ENCODE measurements at regions not wholly inside any gene's neighbourhood (a gene's known extent, or its start where the extent isn't known, plus 50 kb on each side); places are given as distances from the start of the nearest gene placed in this dataset.

- no peaks in the 10 kb centered on the region for H3K27me3 Mint-ChIP-seq
- H3K4me1 Mint-ChIP-seq, result no peaks in the 10 kb centered on the region
- no CpG with 5 or more reads among the region's 2 CpGs for WGBS (ENCODE audit: insufficient coverage)
- Histone ChIP-seq H3K27ac (ENCODE audit: low read length) (no peak overlapping the region), H3K9me3 (no peaks in the 10 kb centered on the region), H3K36me3 (ENCODE audit: control insufficient read depth in 2 of 2, extremely low read depth in 1 of 2, insufficient read depth in 1 of 2, low read length in 1 of 2) (no peaks in the 10 kb centered on the region), H3K4me3 (ENCODE audit: control insufficient read depth in 1 of 2, extremely low read depth in 1 of 2, low read length in 1 of 2) (no peak overlapping the region), H3K4me1 (ENCODE audit: control insufficient read depth in 1 of 2, extremely low read depth in 1 of 2, insufficient read depth in 2 of 2, low read length in 2 of 2) (no peaks in the 10 kb centered on the region), H3K27me3 (replicated peaks in 1 of 2; ENCODE audit: control insufficient read depth in 2 of 2, extremely low read depth in 1 of 2, insufficient read depth in 2 of 2, low read length in 1 of 2) (no peaks in the 10 kb centered on the region)
- CTCF ChIA-PET, result no interaction called here
- POLR2A ChIA-PET, result interaction anchor here in 1 of 2 donors (0.6 kb wide), 1 partner anchor 873 kb away, joined by 5 read pairs; no protein-coding TSS in a partner anchor
- no peak overlapping the region for H3K27ac Mint-ChIP-seq
- ATAC-seq (replicated peaks in 1 of 4), result no peak
- H3K4me3 Mint-ChIP-seq, result no peak overlapping the region
- no peaks in the 10 kb centered on the region for H3K36me3 Mint-ChIP-seq
- peaks cover 3 to 13% (median 3%) of the 10 kb centered on the region in 3 donors for H3K9me3 Mint-ChIP-seq
- DNase-seq, result no peak
Observed at GRCh38 chr3:163684651-163685050, 1393.6 kb downstream of the SI start.

- Mint-ChIP-seq H3K27ac (no peak overlapping the region), H3K4me3 (no peak overlapping the region), H3K36me3 (no peaks in the 10 kb centered on the region), H3K9me3 (peaks cover 5 to 29% (median 12%) of the 10 kb centered on the region in 3 donors), H3K4me1 (no peaks in the 10 kb centered on the region), H3K27me3 (no peaks in the 10 kb centered on the region)
- no peaks in the 10 kb centered on the region for H3K9me3 ChIP-seq
- H3K4me1 ChIP-seq (ENCODE audit: control insufficient read depth in 1 of 2, extremely low read depth in 1 of 2, insufficient read depth in 2 of 2, low read length in 2 of 2), result no peaks in the 10 kb centered on the region
- ATAC-seq (replicated peaks in 1 of 4), result no peak
- ChIA-PET CTCF (no interaction called here), POLR2A (no interaction called here)
- H3K36me3 ChIP-seq (ENCODE audit: control insufficient read depth in 2 of 2, extremely low read depth in 1 of 2, insufficient read depth in 1 of 2, low read length in 1 of 2), result no peaks in the 10 kb centered on the region
- H3K27ac ChIP-seq (ENCODE audit: low read length), result no peak overlapping the region
- no peak for DNase-seq
- no peak overlapping the region for H3K4me3 ChIP-seq (ENCODE audit: control insufficient read depth in 1 of 2, extremely low read depth in 1 of 2, low read length in 1 of 2)
- no peaks in the 10 kb centered on the region for H3K27me3 ChIP-seq (replicated peaks in 1 of 2; ENCODE audit: control insufficient read depth in 2 of 2, extremely low read depth in 1 of 2, insufficient read depth in 2 of 2, low read length in 1 of 2)
Observed at GRCh38 chr3:163672954-163673353, 1405.3 kb downstream of the SI start.

GRCh38 chr3:163671201-163671600, 1407.1 kb downstream of the SI start:
- Mint-ChIP-seq H3K4me3 (no peak overlapping the region), H3K27ac (no peak overlapping the region), H3K4me1 (no peaks in the 10 kb centered on the region), H3K9me3 (peaks cover 8 to 23% (median 12%) of the 10 kb centered on the region in 3 donors), H3K36me3 (no peaks in the 10 kb centered on the region), H3K27me3 (no peaks in the 10 kb centered on the region)
- CTCF ChIA-PET, result no interaction called here
- ATAC-seq (replicated peaks in 1 of 4) (no peak), DNase-seq (no peak)
- POLR2A ChIA-PET, result no interaction called here
- Histone ChIP-seq H3K36me3 (ENCODE audit: control insufficient read depth in 2 of 2, extremely low read depth in 1 of 2, insufficient read depth in 1 of 2, low read length in 1 of 2) (no peaks in the 10 kb centered on the region), H3K4me1 (ENCODE audit: control insufficient read depth in 1 of 2, extremely low read depth in 1 of 2, insufficient read depth in 2 of 2, low read length in 2 of 2) (no peaks in the 10 kb centered on the region), H3K27me3 (replicated peaks in 1 of 2; ENCODE audit: control insufficient read depth in 2 of 2, extremely low read depth in 1 of 2, insufficient read depth in 2 of 2, low read length in 1 of 2) (no peaks in the 10 kb centered on the region), H3K9me3 (no peaks in the 10 kb centered on the region), H3K4me3 (ENCODE audit: control insufficient read depth in 1 of 2, extremely low read depth in 1 of 2, low read length in 1 of 2) (no peak overlapping the region), H3K27ac (ENCODE audit: low read length) (no peak overlapping the region)
- whole genome bisulfite sequencing (ENCODE audit: insufficient coverage), result 100% methylated on average over 1 of the region's 3 CpGs

- Mint-ChIP-seq H3K9me3 (peaks cover 8 to 23% (median 23%) of the 10 kb centered on the region in 3 donors), H3K4me3 (no peak overlapping the region), H3K27me3 (no peaks in the 10 kb centered on the region), H3K36me3 (no peaks in the 10 kb centered on the region), H3K4me1 (no peaks in the 10 kb centered on the region), H3K27ac (no peak overlapping the region)
- Histone ChIP-seq H3K9me3 (no peaks in the 10 kb centered on the region), H3K27ac (ENCODE audit: low read length) (no peak overlapping the region), H3K4me3 (ENCODE audit: control insufficient read depth in 1 of 2, extremely low read depth in 1 of 2, low read length in 1 of 2) (no peak overlapping the region), H3K4me1 (ENCODE audit: control insufficient read depth in 1 of 2, extremely low read depth in 1 of 2, insufficient read depth in 2 of 2, low read length in 2 of 2) (no peaks in the 10 kb centered on the region), H3K27me3 (replicated peaks in 1 of 2; ENCODE audit: control insufficient read depth in 2 of 2, extremely low read depth in 1 of 2, insufficient read depth in 2 of 2, low read length in 1 of 2) (no peaks in the 10 kb centered on the region), H3K36me3 (ENCODE audit: control insufficient read depth in 2 of 2, extremely low read depth in 1 of 2, insufficient read depth in 1 of 2, low read length in 1 of 2) (no peaks in the 10 kb centered on the region)
- DNase-seq (no peak), ATAC-seq (replicated peaks in 1 of 4) (no peak)
- ChIA-PET CTCF (no interaction called here), POLR2A (no interaction called here)
- WGBS (ENCODE audit: insufficient coverage), result no CpG with 5 or more reads among the region's 2 CpGs
Observed at GRCh38 chr3:163664466-163664865, 1413.8 kb downstream of the SI start.

- no peaks in the 10 kb centered on the region for H3K4me1 ChIP-seq (ENCODE audit: control insufficient read depth in 1 of 2, extremely low read depth in 1 of 2, insufficient read depth in 2 of 2, low read length in 2 of 2)
- no CpG with 5 or more reads among the region's 2 CpGs for WGBS (ENCODE audit: insufficient coverage)
- H3K36me3 ChIP-seq (ENCODE audit: control insufficient read depth in 2 of 2, extremely low read depth in 1 of 2, insufficient read depth in 1 of 2, low read length in 1 of 2), result no peaks in the 10 kb centered on the region
- DNase-seq (no peak), ATAC-seq (replicated peaks in 1 of 4) (no peak)
- ChIA-PET POLR2A (no interaction called here), CTCF (no interaction called here)
- H3K9me3 ChIP-seq, result no peaks in the 10 kb centered on the region
- Mint-ChIP-seq H3K36me3 (no peaks in the 10 kb centered on the region), H3K4me3 (no peak overlapping the region), H3K4me1 (no peaks in the 10 kb centered on the region), H3K27ac (no peak overlapping the region), H3K9me3 (peaks cover 5 to 25% (median 13%) of the 10 kb centered on the region in 3 donors), H3K27me3 (no peaks in the 10 kb centered on the region)
- H3K27me3 ChIP-seq (replicated peaks in 1 of 2; ENCODE audit: control insufficient read depth in 2 of 2, extremely low read depth in 1 of 2, insufficient read depth in 2 of 2, low read length in 1 of 2), result no peaks in the 10 kb centered on the region
- H3K4me3 ChIP-seq (ENCODE audit: control insufficient read depth in 1 of 2, extremely low read depth in 1 of 2, low read length in 1 of 2), result no peak overlapping the region
- no peak overlapping the region for H3K27ac ChIP-seq (ENCODE audit: low read length)
Observed at GRCh38 chr3:163657088-163657487, 1421.2 kb downstream of the SI start.

- H3K27me3 ChIP-seq (replicated peaks in 1 of 2; ENCODE audit: control insufficient read depth in 2 of 2, extremely low read depth in 1 of 2, insufficient read depth in 2 of 2, low read length in 1 of 2), result no peaks in the 10 kb centered on the region
- no peak for ATAC-seq (replicated peaks in 1 of 4)
- DNase-seq, result no peak
- Mint-ChIP-seq H3K27me3 (no peaks in the 10 kb centered on the region), H3K36me3 (no peaks in the 10 kb centered on the region), H3K9me3 (peaks cover 9 to 31% (median 13%) of the 10 kb centered on the region in 3 donors), H3K4me1 (no peaks in the 10 kb centered on the region), H3K4me3 (no peak overlapping the region), H3K27ac (no peak overlapping the region)
- no peaks in the 10 kb centered on the region for H3K9me3 ChIP-seq
- POLR2A ChIA-PET, result no interaction called here
- no peaks in the 10 kb centered on the region for H3K4me1 ChIP-seq (ENCODE audit: control insufficient read depth in 1 of 2, extremely low read depth in 1 of 2, insufficient read depth in 2 of 2, low read length in 2 of 2)
- CTCF ChIA-PET, result no interaction called here
- WGBS (ENCODE audit: insufficient coverage), result 80% methylated on average over 10 of the region's 11 CpGs
- no peak overlapping the region for H3K27ac ChIP-seq (ENCODE audit: low read length)
- H3K36me3 ChIP-seq (ENCODE audit: control insufficient read depth in 2 of 2, extremely low read depth in 1 of 2, insufficient read depth in 1 of 2, low read length in 1 of 2), result no peaks in the 10 kb centered on the region
- peak overlapping the region in 1 of 2 donors; percentile 15 for H3K4me3 ChIP-seq (ENCODE audit: control insufficient read depth in 1 of 2, extremely low read depth in 1 of 2, low read length in 1 of 2)
Observed at GRCh38 chr3:163655021-163655420, 1423.3 kb downstream of the SI start.

GRCh38 chr3:163644172-163644571, 1434.1 kb downstream of the SI start:
- CTCF ChIA-PET, result interaction anchor here in 1 of 2 donors (0.7 kb wide), 1 partner anchor 864 kb away, joined by 3 read pairs; no protein-coding TSS in a partner anchor
- H3K36me3 Mint-ChIP-seq, result no peaks in the 10 kb centered on the region
- H3K4me3 Mint-ChIP-seq, result no peak overlapping the region
- Histone ChIP-seq H3K4me3 (ENCODE audit: control insufficient read depth in 1 of 2, extremely low read depth in 1 of 2, low read length in 1 of 2) (no peak overlapping the region), H3K27ac (ENCODE audit: low read length) (no peak overlapping the region), H3K4me1 (ENCODE audit: control insufficient read depth in 1 of 2, extremely low read depth in 1 of 2, insufficient read depth in 2 of 2, low read length in 2 of 2) (no peaks in the 10 kb centered on the region), H3K36me3 (ENCODE audit: control insufficient read depth in 2 of 2, extremely low read depth in 1 of 2, insufficient read depth in 1 of 2, low read length in 1 of 2) (no peaks in the 10 kb centered on the region), H3K27me3 (replicated peaks in 1 of 2; ENCODE audit: control insufficient read depth in 2 of 2, extremely low read depth in 1 of 2, insufficient read depth in 2 of 2, low read length in 1 of 2) (no peaks in the 10 kb centered on the region), H3K9me3 (no peaks in the 10 kb centered on the region)
- H3K27ac Mint-ChIP-seq, result no peak overlapping the region
- DNase-seq (no peak), ATAC-seq (replicated peaks in 1 of 4) (no peak)
- H3K9me3 Mint-ChIP-seq, result peaks cover 0 to 16% (median 15%) of the 10 kb centered on the region in 3 donors
- no peaks in the 10 kb centered on the region for H3K27me3 Mint-ChIP-seq
- POLR2A ChIA-PET, result no interaction called here
- WGBS (ENCODE audit: insufficient coverage), result no CpG with 5 or more reads among the region's 3 CpGs
- no peaks in the 10 kb centered on the region for H3K4me1 Mint-ChIP-seq

Data from T-cell (primary cell).